Sigmoid colon (tissue), 4 donors: ENCODE measurements at regions not wholly inside any gene's neighbourhood (a gene's known extent, or its start where the extent isn't known, plus 50 kb on each side); places are given as distances from the start of the nearest gene placed in this dataset.

Experiments
- POLR2A ChIP-seq, 2 donors: fragments of 450-650 bp; IDR thresholded peaks; one replicate each; pipeline ENCODE4 v1.6.1; 2016; ENCODE audit warnings: antibody characterized with exemption in 2 of 2, mild to moderate bottlenecking in 2 of 2, moderate library complexity in 2 of 2
- POLR2AphosphoS5 ChIP-seq, 4 donors: sonication (generic); formaldehyde crosslinking; IDR thresholded peaks; one replicate each; pipeline ENCODE4 v1.6.1; 2017; ENCODE audit warnings: antibody characterized with exemption in 4 of 4
- TF ChIP-seq, protein P1 (sequence below), 4 experiments: fragments of 450-650 bp in 3 of 4; fragments of 200-600 bp in 1 of 4; IDR thresholded peaks; one replicate each; pipeline ENCODE4 v1.5.1; 2016 to 2019; ENCODE audit warnings: antibody characterized with exemption in 4 of 4, mild to moderate bottlenecking in 3 of 4, moderate library complexity in 2 of 4

GRCh38 chr3:161890147-161890625 lies 393.6 kb downstream of the OTOL1 start:
- TF ChIP-seq, protein P1, sequence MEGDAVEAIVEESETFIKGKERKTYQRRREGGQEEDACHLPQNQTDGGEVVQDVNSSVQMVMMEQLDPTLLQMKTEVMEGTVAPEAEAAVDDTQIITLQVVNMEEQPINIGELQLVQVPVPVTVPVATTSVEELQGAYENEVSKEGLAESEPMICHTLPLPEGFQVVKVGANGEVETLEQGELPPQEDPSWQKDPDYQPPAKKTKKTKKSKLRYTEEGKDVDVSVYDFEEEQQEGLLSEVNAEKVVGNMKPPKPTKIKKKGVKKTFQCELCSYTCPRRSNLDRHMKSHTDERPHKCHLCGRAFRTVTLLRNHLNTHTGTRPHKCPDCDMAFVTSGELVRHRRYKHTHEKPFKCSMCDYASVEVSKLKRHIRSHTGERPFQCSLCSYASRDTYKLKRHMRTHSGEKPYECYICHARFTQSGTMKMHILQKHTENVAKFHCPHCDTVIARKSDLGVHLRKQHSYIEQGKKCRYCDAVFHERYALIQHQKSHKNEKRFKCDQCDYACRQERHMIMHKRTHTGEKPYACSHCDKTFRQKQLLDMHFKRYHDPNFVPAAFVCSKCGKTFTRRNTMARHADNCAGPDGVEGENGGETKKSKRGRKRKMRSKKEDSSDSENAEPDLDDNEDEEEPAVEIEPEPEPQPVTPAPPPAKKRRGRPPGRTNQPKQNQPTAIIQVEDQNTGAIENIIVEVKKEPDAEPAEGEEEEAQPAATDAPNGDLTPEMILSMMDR (IDR thresholded peaks at IDR 0.05), result no peak
- TF ChIP-seq POLR2A (IDR thresholded peaks at IDR 0.05), result no peak
- TF ChIP-seq POLR2AphosphoS5 (IDR thresholded peaks at IDR 0.05), result no peak
